Natural killer cell (primary cell): ENCODE measurements at regions not wholly inside any gene's neighbourhood (a gene's known extent, or its start where the extent isn't known, plus 50 kb on each side); places are given as distances from the start of the nearest gene placed in this dataset.

Experiments used
- ATAC-seq, 3 donors: fragments of 150-1000 bp in 2 of 3; fragments of 200-7000 bp in 1 of 3; cut with Tn5 transposase; 1 replicate in 1 of 3; 2 replicates in 2 of 3; pipeline ENCODE4 v1.10.0; 2021; ENCODE audit warnings: mild to moderate bottlenecking in 2 of 3, moderate library complexity in 2 of 3
- DNase-seq, 2 donors: peaks; one replicate each; pipeline versions ENCODE4 v3.0.0 to v3.0.0-alpha.2; 2013 to 2021; ENCODE audit warnings: mixed read lengths in 1 of 2
- H3K27ac ChIP-seq: one replicate; pipeline ENCODE4 v1.5.1; 2013; ENCODE audit warnings: mild to moderate bottlenecking, low read length
- H3K27me3 ChIP-seq: one replicate; pipeline ENCODE4 v1.6.1; 2013; ENCODE audit warnings: low read length; ENCODE audit not compliant: control insufficient read depth, insufficient read depth
- H3K36me3 ChIP-seq: one replicate; pipeline ENCODE4 v1.6.1; 2013; ENCODE audit warnings: low read length; ENCODE audit not compliant: control insufficient read depth, insufficient read depth
- H3K4me1 ChIP-seq: one replicate; pipeline ENCODE4 v1.6.1; 2013; ENCODE audit warnings: low read length; ENCODE audit not compliant: control insufficient read depth, insufficient read depth
- H3K4me3 ChIP-seq: one replicate; pipeline ENCODE4 v1.5.1; 2013; ENCODE audit warnings: low read length
- H3K9me3 ChIP-seq: one replicate; pipeline ENCODE4 v1.6.1; 2013; ENCODE audit warnings: low read length; ENCODE audit not compliant: control insufficient read depth, insufficient read depth
- H3K27ac Mint-ChIP-seq, 2 donors: one replicate each; pipeline ENCODE4 v1.8.0; 2022; ENCODE audit warnings: mild to moderate bottlenecking in 2 of 2, mixed read lengths in 2 of 2, moderate library complexity in 1 of 2
- H3K27me3 Mint-ChIP-seq, 2 donors: one replicate each; pipeline ENCODE4 v1.8.0; 2022; ENCODE audit warnings: low read depth in 2 of 2, mixed read lengths in 2 of 2
- H3K36me3 Mint-ChIP-seq: one replicate; pipeline ENCODE4 v1.8.0; 2022; ENCODE audit warnings: mixed read lengths
- H3K4me1 Mint-ChIP-seq, 2 donors: one replicate each; pipeline ENCODE4 v1.8.0; 2022; ENCODE audit warnings: mixed read lengths in 2 of 2
- H3K4me3 Mint-ChIP-seq: one replicate; pipeline ENCODE4 v1.8.0; 2022; ENCODE audit warnings: mild to moderate bottlenecking, moderate library complexity, mixed read lengths
- H3K9me3 Mint-ChIP-seq, 2 donors: one replicate each; pipeline ENCODE4 v1.8.0; 2022; ENCODE audit warnings: mixed read lengths in 2 of 2
- WGBS: methylation state at CpG from one replicate; pipeline ENCODE4 v1.1.7; 2013; ENCODE audit warnings: missing lambda C conversion rate; ENCODE audit not compliant: insufficient coverage; 5-methylcytosine and 5-hydroxymethylcytosine counted together
- intact Hi-C: fragments of 100-400 bp; cut with micrococcal nuclease; formaldehyde crosslinking; loops from one replicate; pipeline ENCODE4 v1.14.2; 2022
- TF ChIP-seq, protein P1 (sequence below): fragments of 200-600 bp; IDR thresholded peaks from one replicate; pipeline ENCODE4 v1.8.0; 2022; ENCODE audit warnings: antibody characterized with exemption

GRCh38 chr10:78847485-78847884 is 221.3 kb upstream of the ZMIZ1 start:
- H3K36me3 ChIP-seq = no peaks in the 10 kb centered on the region
- Mint-ChIP-seq H3K27ac (no peak overlapping the region), H3K9me3 (no peaks in the 10 kb centered on the region), H3K36me3 (no peaks in the 10 kb centered on the region), H3K4me1 (no peaks in the 10 kb centered on the region), H3K4me3 (no peak overlapping the region), H3K27me3 (peaks cover 0 to 3% of the 10 kb centered on the region in 2 donors)
- no peaks in the 10 kb centered on the region for H3K4me1 ChIP-seq
- DNase-seq = no peak
- H3K4me3 ChIP-seq = no peak overlapping the region
- H3K27ac ChIP-seq = no peak overlapping the region
- H3K9me3 ChIP-seq = no peaks in the 10 kb centered on the region
- 61% methylated on average over 5 of the region's 5 CpGs for WGBS
- TF ChIP-seq, protein P1, sequence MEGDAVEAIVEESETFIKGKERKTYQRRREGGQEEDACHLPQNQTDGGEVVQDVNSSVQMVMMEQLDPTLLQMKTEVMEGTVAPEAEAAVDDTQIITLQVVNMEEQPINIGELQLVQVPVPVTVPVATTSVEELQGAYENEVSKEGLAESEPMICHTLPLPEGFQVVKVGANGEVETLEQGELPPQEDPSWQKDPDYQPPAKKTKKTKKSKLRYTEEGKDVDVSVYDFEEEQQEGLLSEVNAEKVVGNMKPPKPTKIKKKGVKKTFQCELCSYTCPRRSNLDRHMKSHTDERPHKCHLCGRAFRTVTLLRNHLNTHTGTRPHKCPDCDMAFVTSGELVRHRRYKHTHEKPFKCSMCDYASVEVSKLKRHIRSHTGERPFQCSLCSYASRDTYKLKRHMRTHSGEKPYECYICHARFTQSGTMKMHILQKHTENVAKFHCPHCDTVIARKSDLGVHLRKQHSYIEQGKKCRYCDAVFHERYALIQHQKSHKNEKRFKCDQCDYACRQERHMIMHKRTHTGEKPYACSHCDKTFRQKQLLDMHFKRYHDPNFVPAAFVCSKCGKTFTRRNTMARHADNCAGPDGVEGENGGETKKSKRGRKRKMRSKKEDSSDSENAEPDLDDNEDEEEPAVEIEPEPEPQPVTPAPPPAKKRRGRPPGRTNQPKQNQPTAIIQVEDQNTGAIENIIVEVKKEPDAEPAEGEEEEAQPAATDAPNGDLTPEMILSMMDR = no peak
- no peak for ATAC-seq
- H3K27me3 ChIP-seq = no peaks in the 10 kb centered on the region
- intact Hi-C loops = no loop called here

DNA sequence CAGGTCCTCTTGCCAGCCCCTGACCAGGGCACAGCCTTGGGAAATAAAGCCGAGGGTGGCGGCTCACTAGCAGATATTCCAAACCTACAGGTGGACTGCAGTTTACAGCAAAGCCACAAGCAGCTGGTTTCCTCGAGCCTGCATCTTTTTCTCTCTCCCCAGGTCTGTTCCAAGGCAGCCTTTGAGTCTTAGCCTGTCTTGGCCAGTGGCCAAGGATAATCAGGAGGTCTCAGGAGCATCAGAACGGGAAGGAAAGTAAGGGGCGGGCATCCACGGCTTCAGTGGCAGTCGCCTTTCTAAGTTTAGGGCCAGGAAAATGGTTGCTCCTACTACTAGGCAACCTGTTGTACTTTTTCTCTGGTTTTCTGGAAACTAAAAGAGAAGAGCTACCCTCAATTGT is 219.7 kb upstream of the ZMIZ1 start:
- Mint-ChIP-seq H3K36me3 (no peaks in the 10 kb centered on the region), H3K27ac (no peak overlapping the region), H3K4me3 (no peak overlapping the region), H3K27me3 (peaks cover 0 to 3% of the 10 kb centered on the region in 2 donors), H3K9me3 (no peaks in the 10 kb centered on the region), H3K4me1 (no peaks in the 10 kb centered on the region)
- no peaks in the 10 kb centered on the region for H3K27me3 ChIP-seq
- DNase-seq (no peak), ATAC-seq (no peak)
- H3K9me3 ChIP-seq = no peaks in the 10 kb centered on the region
- 69% methylated on average over 7 of the region's 7 CpGs for WGBS
- TF ChIP-seq, protein P1 = no peak
- no peak overlapping the region for H3K27ac ChIP-seq
- no peak overlapping the region for H3K4me3 ChIP-seq
- intact Hi-C loops = no loop called here
- H3K36me3 ChIP-seq = no peaks in the 10 kb centered on the region
- no peaks in the 10 kb centered on the region for H3K4me1 ChIP-seq

- H3K4me1 Mint-ChIP-seq = no peaks in the 10 kb centered on the region
- H3K27me3 ChIP-seq = no peaks in the 10 kb centered on the region
- no peaks in the 10 kb centered on the region for H3K9me3 Mint-ChIP-seq
- no peaks in the 10 kb centered on the region for H3K9me3 ChIP-seq
- DNase-seq = no peak
- 85% methylated on average over 5 of the region's 5 CpGs for WGBS
- H3K4me3 ChIP-seq = no peak overlapping the region
- H3K4me1 ChIP-seq = no peaks in the 10 kb centered on the region
- no peak overlapping the region for H3K4me3 Mint-ChIP-seq
- H3K27me3 Mint-ChIP-seq = no peaks in the 10 kb centered on the region
- no peaks in the 10 kb centered on the region for H3K36me3 ChIP-seq
- TF ChIP-seq, protein P1 = no peak
- intact Hi-C loops = no loop called here
- no peaks in the 10 kb centered on the region for H3K36me3 Mint-ChIP-seq
- no peak overlapping the region for H3K27ac Mint-ChIP-seq
- no peak overlapping the region for H3K27ac ChIP-seq
- ATAC-seq = no peak
These were observed 219.0 kb upstream of the ZMIZ1 start for GRCh38 chr10:78849731-78850130.

GRCh38 chr10:78850644-78851435 is 217.9 kb upstream of the ZMIZ1 start:
- H3K36me3 ChIP-seq = no peaks in the 10 kb centered on the region
- no peak overlapping the region for H3K27ac Mint-ChIP-seq
- no peaks in the 10 kb centered on the region for H3K36me3 Mint-ChIP-seq
- H3K9me3 ChIP-seq = no peaks in the 10 kb centered on the region
- H3K4me3 Mint-ChIP-seq = no peak overlapping the region
- H3K27me3 ChIP-seq = no peaks in the 10 kb centered on the region
- ATAC-seq (no peak), DNase-seq (no peak)
- intact Hi-C loops = no loop called here
- H3K27me3 Mint-ChIP-seq = no peaks in the 10 kb centered on the region
- H3K4me1 ChIP-seq = no peaks in the 10 kb centered on the region
- WGBS = 81% methylated on average over 6 of the region's 6 CpGs
- H3K27ac ChIP-seq = no peak overlapping the region
- TF ChIP-seq, protein P1 = no peak
- H3K9me3 Mint-ChIP-seq = no peaks in the 10 kb centered on the region
- H3K4me3 ChIP-seq = no peak overlapping the region
- no peaks in the 10 kb centered on the region for H3K4me1 Mint-ChIP-seq
